GM12878 (cell line): ENCODE measurements at regions not wholly inside any gene's neighbourhood (a gene's known extent, or its start where the extent isn't known, plus 50 kb on each side); places are given as distances from the start of the nearest gene placed in this dataset.

Experiments used
- ATAC-seq: fragments of 200-7000 bp; cut with Tn5 transposase; 3 replicates; pipeline ENCODE4 v1.9.1; 2020; ENCODE audit warnings: mild to moderate bottlenecking, moderate library complexity
- BruUV-seq: library from RNA; stranded (reverse); fragments of 400-500 nt; replicated peaks from 2 replicates; lab custom pipeline; 2021; lab: Mats Ljungman, UMichigan
- CTCF ChIA-PET: fragments of 300-600 bp; sonication (Branson Sonifier 250); formaldehyde crosslinking; extraction: SDS; loops from one replicate; lab custom pipeline; 2021; ENCODE audit warnings: inconsistent platforms; lab: Yijun Ruan, JAX
- POLR2A ChIA-PET: fragments of 350-600 bp; formaldehyde crosslinking; extraction: SDS; loops from one replicate; lab custom pipeline; 2021; ENCODE audit warnings: inconsistent platforms; lab: Charles Lee
- RAD21 ChIA-PET: fragments of 300-600 bp; sonication (Branson Sonifier 250); formaldehyde crosslinking; loops from one replicate; lab custom pipeline; 2023; ENCODE audit warnings: antibody characterized with exemption; ENCODE audit not compliant: unreplicated experiment; lab: Charles Lee
- SMC1A ChIA-PET: fragments of 300-600 bp; sonication (Branson Sonifier 250); formaldehyde crosslinking; loops from one replicate; lab custom pipeline; 2023; ENCODE audit not compliant: unreplicated experiment, uncharacterized antibody; lab: Charles Lee
- DNase-seq: peaks from one replicate; pipeline ENCODE4 v3.0.0-alpha.2; 2011; ENCODE audit warnings: low read depth, low spot score
- FAIRE-seq: peaks from 3 replicates; lab custom pipeline; 2011; peaks lifted over from hg19 to GRCh38; lab: Jason Lieb, UNC
- H2AFZ ChIP-seq: 2 replicates; pipeline ENCODE4 v1.6.0; 2011; ENCODE audit warnings: low read depth, low read length, control low read depth; ENCODE audit not compliant: control insufficient read depth
- H3K27ac ChIP-seq: 2 replicates; pipeline ENCODE4 v1.5.1; 2011; ENCODE audit warnings: control low read depth; ENCODE audit not compliant: control insufficient read depth, insufficient read depth
- H3K27me3 ChIP-seq, 2 experiments: replicated peaks in 1 of 2; 2 replicates each; pipeline versions ENCODE4 v1.6.0 to v1.6.1; 2011; ENCODE audit warnings: low read length in 1 of 2; ENCODE audit not compliant: control insufficient read depth in 2 of 2, insufficient read depth in 2 of 2
- H3K36me3 ChIP-seq, 2 experiments: 2 replicates each; pipeline ENCODE4 v1.5.1; 2011; ENCODE audit warnings: low read length in 1 of 2; ENCODE audit not compliant: control insufficient read depth in 2 of 2, insufficient read depth in 2 of 2
- H3K4me1 ChIP-seq: 2 replicates; pipeline ENCODE4 v1.6.1; 2011; ENCODE audit warnings: mild to moderate bottlenecking, low read length, moderate library complexity, mixed read lengths; ENCODE audit not compliant: control insufficient read depth, insufficient read depth
- H3K4me2 ChIP-seq: 2 replicates; pipeline ENCODE4 v1.6.0; 2011; ENCODE audit warnings: control low read depth; ENCODE audit not compliant: control insufficient read depth, insufficient read depth
- H3K4me3 ChIP-seq: fragments of 200-600 bp; sonication (generic); 2 replicates; pipeline ENCODE4 v1.5.1; 2016
- H3K79me2 ChIP-seq: 2 replicates; pipeline ENCODE4 v1.6.0; 2011; ENCODE audit warnings: low read length; ENCODE audit not compliant: control insufficient read depth, insufficient read depth
- H3K9ac ChIP-seq: 2 replicates; pipeline ENCODE4 v1.8.0; 2011; ENCODE audit warnings: low read length, control low read depth, mixed read lengths; ENCODE audit not compliant: control insufficient read depth, insufficient read depth
- H3K9me3 ChIP-seq: replicated peaks from 3 replicates; pipeline ENCODE4 v1.5.1; 2011; ENCODE audit warnings: mild to moderate bottlenecking, low read length; ENCODE audit not compliant: control insufficient read depth, insufficient read depth
- H4K20me1 ChIP-seq: 2 replicates; pipeline ENCODE4 v1.6.0; 2011; ENCODE audit not compliant: control insufficient read depth, insufficient read depth
- ASH2L ChIP-seq: fragments of 300-600, 200-600 bp; sonication (generic); IDR thresholded peaks from 2 replicates; pipeline ENCODE4 v1.6.1; 2017; ENCODE audit warnings: low read depth, mild to moderate bottlenecking, borderline replicate concordance
- ATF7 ChIP-seq: fragments of 450-650 bp; IDR thresholded peaks from 2 replicates; pipeline ENCODE4 v1.6.1; 2016; ENCODE audit warnings: low read depth, mild to moderate bottlenecking
- CBX5 ChIP-seq: sonication (generic); IDR thresholded peaks from 2 replicates; pipeline ENCODE4 v1.6.1; 2016; ENCODE audit warnings: low read depth, moderate library complexity, mild to moderate bottlenecking, inconsistent platforms
- GATAD2B ChIP-seq: fragments of 450-650 bp; conservative IDR thresholded peaks from 2 replicates; pipeline ENCODE4 v1.6.1; 2017; ENCODE audit warnings: low read depth, mild to moderate bottlenecking, moderate library complexity
- HDAC2 ChIP-seq: fragments of 200-600 bp; sonication (generic); IDR thresholded peaks from 2 replicates; pipeline ENCODE4 v1.6.1; 2017
- IKZF2 ChIP-seq, 2 experiments: fragments of 450-650 bp; IDR thresholded peaks; 2 replicates each; pipeline ENCODE4 v1.6.1; 2017; ENCODE audit warnings: mild to moderate bottlenecking in 2 of 2, moderate library complexity in 2 of 2
- MXI1 ChIP-seq: fragments of 150-350 bp; IDR thresholded peaks from 2 replicates; pipeline ENCODE4 v1.6.1; 2011; ENCODE audit warnings: low read depth, mild to moderate bottlenecking, inconsistent platforms, low read length, improper control_type of control experiment
- MYC ChIP-seq: IDR thresholded peaks from 2 replicates; pipeline ENCODE4 v1.6.1; 2011; ENCODE audit warnings: mild to moderate bottlenecking, low read length, moderate library complexity, inconsistent platforms; ENCODE audit not compliant: insufficient read depth, insufficient replicate concordance, insufficient read length, severe bottlenecking
- ZSCAN29 ChIP-seq: fragments of 450-650 bp; IDR thresholded peaks from 2 replicates; pipeline ENCODE4 v1.6.1; 2017; ENCODE audit warnings: mild to moderate bottlenecking, moderate library complexity
- WGBS: methylation state at CpG from one replicate; pipeline ENCODE4 v1.1.6; 2016; ENCODE audit warnings: low lambda C conversion rate; ENCODE audit not compliant: insufficient replicate concordance, insufficient coverage; ENCODE audit errors: missing lambda C conversion rate; 5-methylcytosine and 5-hydroxymethylcytosine counted together
- in situ Hi-C: fragments of 300-500 bp; cut with MboI; formaldehyde crosslinking; loops from 9 replicates; pipeline ENCODE4 v1.14.3; 2018; ENCODE audit warnings: mixed read lengths
- intact Hi-C: fragments of 100-400 bp; cut with micrococcal nuclease; formaldehyde crosslinking; loops from one replicate; pipeline ENCODE4 v1.14.2; 2022; ENCODE audit not compliant: unreplicated experiment
- TF ChIP-seq, protein P1 (sequence below): fragments of 450-650 bp; IDR thresholded peaks from 2 replicates; pipeline ENCODE4 v1.6.1; 2016; ENCODE audit warnings: mild to moderate bottlenecking, moderate library complexity, borderline replicate concordance
- TF ChIP-seq, protein P2 (sequence below): fragments of 450-650 bp; conservative IDR thresholded peaks from 2 replicates; pipeline ENCODE4 v1.6.1; 2017; ENCODE audit warnings: mild to moderate bottlenecking, moderate library complexity

DNA sequence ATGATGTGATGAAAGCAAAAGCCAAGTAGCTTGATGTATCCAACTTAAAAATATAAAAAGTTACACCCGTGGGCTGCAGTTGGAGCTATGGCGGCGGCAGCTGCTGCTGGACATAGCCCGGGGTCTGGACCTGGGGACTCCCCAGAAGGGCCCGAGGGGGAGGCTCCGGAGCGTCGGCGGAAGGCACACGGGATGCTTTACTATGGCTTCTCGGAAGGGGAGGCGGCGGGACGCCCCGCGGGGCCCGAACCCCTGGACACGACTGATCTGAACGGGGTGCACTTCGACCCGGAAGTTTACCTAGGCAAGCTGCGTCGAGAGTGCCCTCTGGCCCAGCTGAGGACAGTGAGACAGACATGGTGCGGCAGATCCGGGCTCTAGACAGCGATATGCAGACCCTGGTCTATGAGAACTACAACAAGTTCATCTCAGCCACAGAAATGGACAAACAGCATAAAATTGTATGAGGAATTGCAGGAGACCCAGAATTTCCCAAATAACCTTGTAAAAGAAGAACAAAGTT, 109.5 kb upstream of the EEF2KMT start:
- FAIRE-seq = no peak
- Histone ChIP-seq H4K20me1 (no peaks in the 10 kb centered on the region), H3K9me3 (no peaks in the 10 kb centered on the region), H2AFZ (no peak overlapping the region), H3K4me1 (0 out of 2 replicates have a peak, but pooled peaks cover 9% of the 10 kb centered on the region), H3K27me3 (no peaks in the 10 kb centered on the region), H3K36me3 (no peaks in the 10 kb centered on the region), H3K4me2 (no peak overlapping the region), H3K4me3 (no peak overlapping the region), H3K79me2 (no peaks in the 10 kb centered on the region), H3K27ac (no peak overlapping the region), H3K9ac (no peak overlapping the region)
- ATAC-seq = no peak
- 74% methylated on average over 26 of the region's 26 CpGs for WGBS
- CTCF ChIA-PET = no interaction called here
- POLR2A ChIA-PET = interaction anchor here (0.6 to 1.2 kb wide), 2 partner anchors 47 to 109 kb away, joined by 3 to 5 read pairs; no protein-coding TSS in a partner anchor
- no TSS peak for BruUV-seq
- RAD21 ChIA-PET = no interaction called here
- in situ Hi-C loops (no loop called here), intact Hi-C loops (loop anchor here (5.0 to 10.0 kb wide), 2 partner anchors 50 to 112 kb away; partner anchors contain the start of gene EEF2KMT)
- no peak for DNase-seq
- SMC1A ChIA-PET = interaction anchor here (1.0 to 1.2 kb wide), 2 partner anchors 47 to 50 kb away, joined by 4 read pairs; no protein-coding TSS in a partner anchor
- no peak for TF ChIP-seq ZSCAN29
- TF ChIP-seq, protein P1, sequence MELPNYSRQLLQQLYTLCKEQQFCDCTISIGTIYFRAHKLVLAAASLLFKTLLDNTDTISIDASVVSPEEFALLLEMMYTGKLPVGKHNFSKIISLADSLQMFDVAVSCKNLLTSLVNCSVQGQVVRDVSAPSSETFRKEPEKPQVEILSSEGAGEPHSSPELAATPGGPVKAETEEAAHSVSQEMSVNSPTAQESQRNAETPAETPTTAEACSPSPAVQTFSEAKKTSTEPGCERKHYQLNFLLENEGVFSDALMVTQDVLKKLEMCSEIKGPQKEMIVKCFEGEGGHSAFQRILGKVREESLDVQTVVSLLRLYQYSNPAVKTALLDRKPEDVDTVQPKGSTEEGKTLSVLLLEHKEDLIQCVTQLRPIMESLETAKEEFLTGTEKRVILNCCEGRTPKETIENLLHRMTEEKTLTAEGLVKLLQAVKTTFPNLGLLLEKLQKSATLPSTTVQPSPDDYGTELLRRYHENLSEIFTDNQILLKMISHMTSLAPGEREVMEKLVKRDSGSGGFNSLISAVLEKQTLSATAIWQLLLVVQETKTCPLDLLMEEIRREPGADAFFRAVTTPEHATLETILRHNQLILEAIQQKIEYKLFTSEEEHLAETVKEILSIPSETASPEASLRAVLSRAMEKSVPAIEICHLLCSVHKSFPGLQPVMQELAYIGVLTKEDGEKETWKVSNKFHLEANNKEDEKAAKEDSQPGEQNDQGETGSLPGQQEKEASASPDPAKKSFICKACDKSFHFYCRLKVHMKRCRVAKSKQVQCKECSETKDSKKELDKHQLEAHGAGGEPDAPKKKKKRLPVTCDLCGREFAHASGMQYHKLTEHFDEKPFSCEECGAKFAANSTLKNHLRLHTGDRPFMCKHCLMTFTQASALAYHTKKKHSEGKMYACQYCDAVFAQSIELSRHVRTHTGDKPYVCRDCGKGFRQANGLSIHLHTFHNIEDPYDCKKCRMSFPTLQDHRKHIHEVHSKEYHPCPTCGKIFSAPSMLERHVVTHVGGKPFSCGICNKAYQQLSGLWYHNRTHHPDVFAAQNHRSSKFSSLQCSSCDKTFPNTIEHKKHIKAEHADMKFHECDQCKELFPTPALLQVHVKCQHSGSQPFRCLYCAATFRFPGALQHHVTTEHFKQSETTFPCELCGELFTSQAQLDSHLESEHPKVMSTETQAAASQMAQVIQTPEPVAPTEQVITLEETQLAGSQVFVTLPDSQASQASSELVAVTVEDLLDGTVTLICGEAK = no peak
- TF ChIP-seq ASH2L = no peak
- TF ChIP-seq IKZF2 (IDR thresholded peaks at IDR 0.05) = no peak
- no peak for TF ChIP-seq MXI1
- no peak for TF ChIP-seq ATF7
- TF ChIP-seq CBX5 = no peak
- no peak for TF ChIP-seq GATAD2B
- TF ChIP-seq MYC = no peak
- TF ChIP-seq, protein P2, sequence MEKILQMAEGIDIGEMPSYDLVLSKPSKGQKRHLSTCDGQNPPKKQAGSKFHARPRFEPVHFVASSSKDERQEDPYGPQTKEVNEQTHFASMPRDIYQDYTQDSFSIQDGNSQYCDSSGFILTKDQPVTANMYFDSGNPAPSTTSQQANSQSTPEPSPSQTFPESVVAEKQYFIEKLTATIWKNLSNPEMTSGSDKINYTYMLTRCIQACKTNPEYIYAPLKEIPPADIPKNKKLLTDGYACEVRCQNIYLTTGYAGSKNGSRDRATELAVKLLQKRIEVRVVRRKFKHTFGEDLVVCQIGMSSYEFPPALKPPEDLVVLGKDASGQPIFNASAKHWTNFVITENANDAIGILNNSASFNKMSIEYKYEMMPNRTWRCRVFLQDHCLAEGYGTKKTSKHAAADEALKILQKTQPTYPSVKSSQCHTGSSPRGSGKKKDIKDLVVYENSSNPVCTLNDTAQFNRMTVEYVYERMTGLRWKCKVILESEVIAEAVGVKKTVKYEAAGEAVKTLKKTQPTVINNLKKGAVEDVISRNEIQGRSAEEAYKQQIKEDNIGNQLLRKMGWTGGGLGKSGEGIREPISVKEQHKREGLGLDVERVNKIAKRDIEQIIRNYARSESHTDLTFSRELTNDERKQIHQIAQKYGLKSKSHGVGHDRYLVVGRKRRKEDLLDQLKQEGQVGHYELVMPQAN = no peak
- TF ChIP-seq HDAC2 = no peak
